Bone marrow (tissue), 2 donors: ENCODE measurements at regions not wholly inside any gene's neighbourhood (a gene's known extent, or its start where the extent isn't known, plus 50 kb on each side); places are given as distances from the start of the nearest gene placed in this dataset.

Experiments used
- DNase-seq, 2 donors: peaks; one replicate each; lab custom pipeline; 2025; lab: John Stamatoyannopoulos, UW

- no peak for DNase-seq
Observed at GRCh38 chr5:116848954-116849581, 274.4 kb upstream of the SEMA6A start.

DNA sequence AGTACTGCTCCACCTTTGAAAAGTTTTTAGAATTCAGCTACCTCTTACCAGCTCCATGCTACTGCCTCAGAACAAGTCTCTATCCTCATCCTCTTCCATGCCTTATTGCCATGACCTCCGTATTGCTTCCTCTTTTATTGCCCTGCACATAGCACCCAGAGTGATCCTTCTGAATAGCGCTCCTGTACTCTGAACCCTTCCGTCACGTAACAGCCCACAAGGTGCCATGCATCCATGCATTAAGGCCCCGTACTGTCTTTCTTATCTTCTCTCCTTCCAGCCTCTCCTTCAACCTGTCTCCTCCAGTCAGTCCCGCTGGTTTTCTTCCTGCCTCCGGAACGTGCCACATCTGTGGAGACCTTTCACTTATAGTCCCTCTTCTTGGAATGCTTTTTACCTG is 273.3 kb upstream of the SEMA6A start:
- DNase-seq: no peak

- no peak for DNase-seq
Observed at GRCh38 chr5:116844015-116844414, 269.4 kb upstream of the SEMA6A start.

DNA sequence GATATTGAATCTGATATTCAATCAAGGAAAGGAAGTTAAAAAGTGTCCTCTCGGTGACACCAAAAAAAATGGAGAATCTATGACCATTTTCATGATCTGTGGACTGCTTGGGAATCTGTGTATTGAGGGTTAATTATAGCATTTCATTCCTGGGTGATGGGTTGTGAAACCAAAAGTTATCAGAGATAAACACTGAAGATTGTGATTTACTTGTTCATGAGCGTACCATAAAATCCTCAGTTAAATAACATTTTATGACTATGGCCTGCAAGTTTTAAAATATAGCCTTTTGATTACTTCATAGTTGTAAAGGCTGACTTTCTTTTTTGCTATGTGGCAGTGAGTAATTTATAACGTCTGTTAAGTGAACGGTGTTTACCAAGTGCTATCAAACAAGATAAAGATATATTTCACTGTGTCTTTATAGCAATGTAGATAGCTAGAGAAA is 267.9 kb upstream of the SEMA6A start:
- DNase-seq: no peak

- no peak for DNase-seq
Observed at GRCh38 chr5:116841734-116842133, 267.1 kb upstream of the SEMA6A start.

- DNase-seq: no peak
Observed at GRCh38 chr5:116838011-116838536, 263.5 kb upstream of the SEMA6A start.

DNA sequence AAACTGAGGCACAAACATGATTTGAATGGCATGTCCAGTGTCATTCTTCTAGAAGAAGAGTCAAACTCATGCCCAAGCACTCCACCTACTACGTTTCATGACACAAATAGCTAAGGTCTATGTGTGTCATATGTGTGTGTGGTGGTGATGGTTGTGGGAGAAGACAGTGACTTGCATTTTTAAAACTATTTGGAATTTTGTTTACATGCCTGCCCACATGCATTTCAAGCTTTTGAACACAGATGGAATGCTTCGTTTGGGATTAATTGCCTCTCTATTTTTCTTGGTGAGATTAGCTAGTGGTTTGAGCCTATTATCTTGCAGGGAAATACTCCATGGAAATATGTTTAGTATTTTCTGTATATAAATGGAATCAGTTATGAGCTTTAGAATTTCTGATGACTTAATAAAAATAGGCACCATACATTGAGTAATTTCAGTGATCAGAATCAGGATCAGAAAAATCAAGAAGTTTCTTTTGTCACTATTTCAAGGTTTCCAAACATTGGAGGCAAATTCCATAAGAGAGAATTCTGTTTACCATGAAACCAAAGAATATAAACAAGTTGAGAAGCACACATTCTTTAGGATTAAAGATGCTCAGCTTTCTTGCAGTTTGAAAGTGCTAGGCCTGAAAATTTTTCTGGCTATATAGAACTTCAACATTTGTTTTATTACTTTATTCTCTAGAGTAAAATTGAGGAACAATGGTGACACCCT is 260.3 kb upstream of the SEMA6A start:
- DNase-seq: no peak

GRCh38 chr5:116830079-116830478 is 255.5 kb upstream of the SEMA6A start:
- DNase-seq: no peak

DNA sequence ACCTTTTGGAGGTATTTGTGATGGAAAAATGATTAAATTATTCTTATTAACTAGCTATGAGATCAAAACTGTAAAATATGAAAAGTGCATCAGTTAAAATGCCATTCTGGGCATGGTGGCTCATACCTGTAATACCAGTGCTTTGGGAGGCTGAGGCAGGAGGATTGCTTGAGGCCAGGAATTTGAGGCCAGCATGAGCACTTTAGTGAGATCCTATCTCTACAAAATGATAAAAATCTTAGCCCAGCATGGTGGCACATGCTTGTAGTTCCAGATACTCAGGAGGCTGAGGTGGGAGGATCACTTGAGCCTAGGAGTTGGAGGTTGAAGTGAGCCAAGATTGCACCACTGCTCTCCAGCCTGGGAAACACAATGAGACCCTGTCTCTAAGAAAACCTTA is 252.5 kb upstream of the SEMA6A start:
- no peak for DNase-seq

- DNase-seq: no peak
Observed at GRCh38 chr5:116825486-116825885, 250.9 kb upstream of the SEMA6A start.

GRCh38 chr5:116824751-116825438 is 250.3 kb upstream of the SEMA6A start:
- no peak for DNase-seq

DNA sequence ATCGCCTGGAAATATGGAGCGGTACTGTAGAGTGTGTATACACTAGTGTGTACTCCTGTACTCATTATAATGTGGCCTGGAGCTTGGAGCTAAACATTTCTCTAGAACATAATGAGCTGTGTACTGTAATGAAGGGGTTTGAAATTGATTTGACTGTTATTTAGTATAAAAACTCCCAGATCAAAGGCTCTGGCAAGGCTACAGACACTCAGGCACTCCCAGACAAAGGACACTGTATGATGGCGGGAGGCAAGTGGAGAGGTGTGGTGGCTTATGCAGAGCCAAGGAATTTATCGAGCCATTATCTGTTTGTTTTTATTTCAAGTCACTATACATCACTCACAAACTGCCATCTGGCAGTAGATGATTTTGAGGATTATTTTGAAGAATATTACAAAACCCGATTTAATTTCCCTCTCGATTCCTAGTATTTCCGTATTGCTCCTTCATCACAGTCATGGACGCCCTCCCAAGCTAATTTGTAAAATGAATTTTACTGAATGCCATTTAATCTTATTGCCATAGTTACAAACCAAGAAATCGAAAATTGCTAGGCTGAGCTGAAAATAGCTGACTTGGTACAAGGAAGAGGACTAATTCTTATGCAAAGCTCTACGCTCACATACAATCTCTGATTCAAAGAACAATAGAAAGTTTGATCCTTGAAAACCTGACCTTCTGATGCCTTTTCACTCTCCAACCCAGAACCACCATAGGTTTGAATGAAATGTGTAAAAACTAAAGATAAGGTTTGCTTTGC is 240.2 kb upstream of the SEMA6A start:
- no peak for DNase-seq

DNA sequence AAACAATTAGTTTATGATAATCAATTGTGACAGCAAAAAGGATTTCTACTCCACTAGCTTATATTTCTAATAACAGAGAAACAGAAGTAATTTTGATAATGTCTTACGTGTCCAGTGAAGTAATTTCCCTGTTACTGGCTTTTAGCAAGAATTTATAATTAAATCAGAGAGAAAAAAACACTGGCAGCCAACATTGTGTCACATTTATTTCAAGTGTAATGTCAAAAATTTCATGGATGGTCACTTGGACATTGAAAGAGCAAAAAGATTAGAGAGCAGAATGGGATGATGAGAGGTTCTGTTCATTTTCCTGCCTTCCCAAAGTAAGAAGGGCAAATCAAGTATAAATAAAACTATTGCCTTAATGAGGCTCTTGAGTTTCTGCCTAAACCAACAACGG is 239.3 kb upstream of the SEMA6A start:
- no peak for DNase-seq

GRCh38 chr5:116813356-116813755 is 238.7 kb upstream of the SEMA6A start:
- DNase-seq: no peak

DNA sequence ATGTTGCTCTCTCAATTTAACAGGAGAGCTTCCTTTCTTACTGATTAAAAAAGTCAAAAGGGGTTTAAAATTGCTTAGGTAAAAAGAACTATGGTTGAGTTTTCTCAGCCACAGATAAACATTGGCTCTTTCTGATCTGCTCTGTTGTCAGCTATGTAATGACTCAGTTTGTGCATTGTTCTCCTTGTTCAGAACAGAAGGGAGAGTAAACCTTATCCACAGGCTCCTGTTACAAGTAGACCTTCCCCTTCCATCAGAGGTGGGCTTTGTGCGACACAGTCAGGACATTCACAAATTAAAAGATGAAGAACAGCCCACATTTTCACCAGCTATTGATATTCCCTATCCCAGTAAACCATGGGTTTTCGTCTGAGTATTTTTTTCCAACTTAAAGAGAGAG is 236.3 kb upstream of the SEMA6A start:
- DNase-seq: no peak

- DNase-seq: no peak
Observed at GRCh38 chr5:116806836-116807235, 232.2 kb upstream of the SEMA6A start.

GRCh38 chr5:116799401-116799800 is 224.8 kb upstream of the SEMA6A start:
- DNase-seq: no peak

- no peak for DNase-seq
Observed at GRCh38 chr5:116795189-116795588, 220.6 kb upstream of the SEMA6A start.

DNA sequence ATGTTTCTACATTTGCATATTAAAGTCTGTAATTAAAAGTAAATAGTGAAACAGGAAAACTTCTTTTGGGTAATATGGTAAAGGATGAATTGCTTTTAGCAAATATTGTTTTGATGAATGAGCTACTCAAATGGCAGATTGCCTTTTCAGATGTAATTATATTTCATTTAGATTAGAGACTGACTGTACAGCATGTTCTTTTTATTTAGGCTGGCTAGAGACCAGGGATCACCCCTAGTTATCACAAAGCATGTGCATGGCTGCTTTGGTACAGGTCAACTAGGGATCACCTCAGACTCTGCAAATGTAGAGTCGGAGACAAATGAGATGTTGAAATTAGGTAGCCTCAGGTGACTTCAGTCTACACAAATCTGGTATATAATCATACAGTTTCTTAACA is 214.9 kb upstream of the SEMA6A start:
- no peak for DNase-seq

DNA sequence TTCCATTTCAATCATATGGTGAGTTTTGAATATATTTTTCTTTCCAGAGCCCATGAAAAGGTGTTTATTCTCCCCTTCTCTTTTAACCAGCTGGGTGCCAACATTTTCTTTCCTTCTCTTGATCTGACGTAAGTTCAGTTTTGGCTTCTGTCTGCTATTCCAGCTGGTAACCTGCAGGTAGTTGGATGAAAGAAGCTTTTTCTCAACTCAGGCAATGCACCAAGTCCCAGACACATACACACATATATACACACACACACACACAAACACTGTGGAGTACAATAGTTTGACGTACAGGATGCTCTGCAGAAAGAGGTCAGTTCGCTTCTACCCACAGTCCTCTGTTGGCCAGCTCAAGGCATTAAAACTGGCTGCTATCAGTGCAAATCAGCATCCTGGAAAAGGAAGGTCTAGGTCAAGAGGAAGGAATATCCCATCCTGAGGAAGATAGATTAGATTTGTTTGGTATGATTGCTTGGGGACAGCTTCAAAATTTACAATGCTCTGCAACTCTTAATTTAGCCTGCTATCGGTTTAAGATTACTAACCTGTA is 214.3 kb upstream of the SEMA6A start:
- no peak for DNase-seq

GRCh38 chr5:116787570-116787969 is 212.9 kb upstream of the SEMA6A start:
- no peak for DNase-seq

DNA sequence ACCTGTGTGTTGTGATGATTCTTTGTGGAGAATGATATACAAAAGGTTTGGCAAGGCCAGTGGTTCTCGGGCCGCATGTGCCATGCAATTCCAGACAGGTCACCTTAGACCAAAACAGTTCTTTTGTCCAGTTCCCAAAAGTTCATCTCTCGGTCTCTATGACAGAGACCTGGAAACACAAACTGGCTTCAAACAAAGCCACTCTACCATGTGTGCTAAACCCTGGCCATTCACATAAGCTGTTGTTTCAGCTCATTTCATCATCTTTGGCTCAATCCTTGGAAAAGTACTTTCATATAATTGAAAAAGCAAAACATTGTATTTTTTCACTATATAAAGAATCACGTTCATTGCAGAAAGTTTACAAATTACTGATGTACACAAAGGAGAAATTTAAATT is 210.5 kb upstream of the SEMA6A start:
- no peak for DNase-seq
